ENCODE measurements at regions not wholly inside any gene's neighbourhood (a gene's known extent, or its start where the extent isn't known, plus 50 kb on each side); places are given as distances from the start of the nearest gene placed in this dataset.

DNA sequence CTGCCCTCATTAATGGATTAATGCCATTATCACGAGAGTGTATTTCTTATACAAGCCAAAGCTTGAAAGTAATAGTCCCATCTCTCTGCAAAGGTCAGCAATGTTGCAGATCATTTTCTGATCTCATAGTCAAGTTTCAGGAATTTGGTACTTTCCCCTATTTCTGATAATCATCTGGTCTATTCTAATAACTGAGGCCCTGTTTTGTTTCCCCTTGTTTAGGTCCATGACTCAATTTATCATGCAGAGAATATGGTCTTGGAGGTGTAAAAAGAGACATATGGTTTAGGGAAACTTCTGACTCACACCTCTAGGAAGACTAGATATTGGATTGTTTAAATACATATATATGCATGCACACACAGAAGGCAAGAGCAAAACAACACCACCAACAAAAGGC lies 339.3 kb upstream of the NUDT12 start:
- H3K4me1 Mint-ChIP-seq, result no peaks in the 10 kb centered on the region
- H3K9me3 ChIP-seq (ENCODE audit: control insufficient read depth, low read length, poor library complexity, severe bottlenecking), result no peaks in the 10 kb centered on the region
- no peak for DNase-seq
- no peak overlapping the region for H3K27ac Mint-ChIP-seq
- H3K27me3 Mint-ChIP-seq, result no peaks in the 10 kb centered on the region
- no peaks in the 10 kb centered on the region for H3K36me3 Mint-ChIP-seq (ENCODE audit: low read depth)
- ATAC-seq, result no peak
- H3K4me3 Mint-ChIP-seq, result no peak overlapping the region

DNA sequence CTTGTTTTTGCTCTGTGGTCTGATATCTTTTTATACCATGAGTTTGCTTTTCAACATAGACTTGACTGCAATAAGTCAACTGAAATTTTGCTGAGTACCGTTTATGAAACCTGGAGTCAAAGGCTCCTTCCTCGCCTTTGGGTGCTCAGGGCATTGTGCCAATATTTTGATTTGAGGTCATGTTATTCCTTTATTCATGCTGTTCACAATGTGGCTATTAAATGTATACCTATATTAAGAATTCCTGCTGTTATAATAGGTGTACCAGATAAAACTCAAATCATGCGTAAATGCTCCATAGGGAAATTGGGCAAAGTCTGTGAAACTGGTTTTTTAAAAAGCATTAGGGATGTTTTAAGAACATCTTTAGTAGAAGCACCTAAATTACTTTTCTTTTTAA lies 334.0 kb upstream of the NUDT12 start:
- Mint-ChIP-seq H3K36me3 (ENCODE audit: low read depth) (no peaks in the 10 kb centered on the region), H3K4me1 (no peaks in the 10 kb centered on the region), H3K27ac (no peak overlapping the region), H3K4me3 (no peak overlapping the region), H3K27me3 (no peaks in the 10 kb centered on the region)
- no peaks in the 10 kb centered on the region for H3K9me3 ChIP-seq (ENCODE audit: control insufficient read depth, low read length, poor library complexity, severe bottlenecking)
- ATAC-seq, result no peak
- DNase-seq, result no peak

DNA sequence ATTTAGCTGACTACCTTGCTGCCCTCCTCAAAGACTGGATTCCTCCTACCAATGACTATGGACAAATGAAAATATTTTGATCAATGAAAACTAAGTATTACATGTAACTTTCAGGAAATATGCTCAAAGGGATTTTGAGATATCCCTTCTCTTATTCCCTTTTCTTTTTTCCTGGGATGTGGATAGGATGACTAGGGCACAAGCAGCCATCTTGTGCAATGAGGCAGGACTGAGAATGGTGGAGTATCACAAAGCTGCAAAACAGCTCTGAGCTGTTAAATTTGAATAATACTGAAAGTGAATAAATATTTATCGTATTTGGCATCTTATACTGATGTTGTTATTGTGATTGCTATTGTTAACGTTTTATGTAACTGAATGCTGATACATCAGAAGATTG lies 333.1 kb upstream of the NUDT12 start:
- ATAC-seq (no peak), DNase-seq (no peak)
- no peaks in the 10 kb centered on the region for H3K36me3 Mint-ChIP-seq (ENCODE audit: low read depth)
- no peak overlapping the region for H3K4me3 Mint-ChIP-seq
- H3K4me1 Mint-ChIP-seq, result no peaks in the 10 kb centered on the region
- no peak overlapping the region for H3K27ac Mint-ChIP-seq
- H3K9me3 ChIP-seq (ENCODE audit: control insufficient read depth, low read length, poor library complexity, severe bottlenecking), result no peaks in the 10 kb centered on the region
- no peaks in the 10 kb centered on the region for H3K27me3 Mint-ChIP-seq

DNA sequence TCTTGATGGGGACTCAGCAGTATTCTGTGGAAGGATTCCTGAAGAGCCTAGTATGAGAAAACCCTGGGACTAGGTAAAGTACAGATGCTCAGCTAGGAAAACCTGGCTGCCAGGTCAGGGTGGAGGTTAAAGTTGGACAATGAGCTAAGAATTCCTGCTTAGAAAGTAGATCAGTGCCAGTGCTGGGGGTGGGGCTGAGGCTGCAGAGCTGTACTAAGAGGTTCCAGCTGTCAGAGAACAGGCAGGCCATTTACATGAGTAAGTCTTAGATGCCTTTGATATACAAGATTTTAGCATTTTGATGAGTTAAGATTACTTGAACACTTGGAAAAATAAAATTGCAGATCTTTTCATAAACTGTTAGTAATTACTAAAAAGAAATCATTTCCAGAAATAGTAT lies 332.3 kb upstream of the NUDT12 start:
- no peaks in the 10 kb centered on the region for H3K9me3 ChIP-seq (ENCODE audit: control insufficient read depth, low read length, poor library complexity, severe bottlenecking)
- DNase-seq (no peak), ATAC-seq (no peak)
- no peaks in the 10 kb centered on the region for H3K4me1 Mint-ChIP-seq
- no peak overlapping the region for H3K27ac Mint-ChIP-seq
- H3K4me3 Mint-ChIP-seq, result no peak overlapping the region
- H3K36me3 Mint-ChIP-seq (ENCODE audit: low read depth), result no peaks in the 10 kb centered on the region
- H3K27me3 Mint-ChIP-seq, result no peaks in the 10 kb centered on the region

DNA sequence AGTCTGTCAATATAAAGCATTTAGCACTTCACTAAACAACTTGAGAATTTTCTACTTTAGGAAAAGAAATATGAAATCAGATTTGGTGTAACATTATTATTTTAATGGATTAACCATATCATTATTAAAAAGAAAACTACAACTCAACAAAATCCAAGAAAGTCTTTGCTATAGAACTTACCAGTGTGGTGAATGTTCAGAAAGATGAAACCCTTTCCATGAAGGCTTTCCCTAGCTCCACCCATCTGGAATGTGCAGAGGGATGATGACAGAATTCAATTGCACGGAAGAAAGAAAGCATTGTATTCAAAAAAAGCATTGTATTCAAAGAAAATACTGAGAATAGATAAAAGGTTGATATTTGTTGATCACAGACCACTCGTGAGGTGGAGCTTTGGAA lies 328.6 kb upstream of the NUDT12 start:
- DNase-seq (no peak), ATAC-seq (no peak)
- Mint-ChIP-seq H3K36me3 (ENCODE audit: low read depth) (no peaks in the 10 kb centered on the region), H3K4me3 (no peak overlapping the region), H3K4me1 (no peaks in the 10 kb centered on the region), H3K27me3 (no peaks in the 10 kb centered on the region), H3K27ac (no peak overlapping the region)
- H3K9me3 ChIP-seq (ENCODE audit: control insufficient read depth, low read length, poor library complexity, severe bottlenecking), result no peaks in the 10 kb centered on the region

DNA sequence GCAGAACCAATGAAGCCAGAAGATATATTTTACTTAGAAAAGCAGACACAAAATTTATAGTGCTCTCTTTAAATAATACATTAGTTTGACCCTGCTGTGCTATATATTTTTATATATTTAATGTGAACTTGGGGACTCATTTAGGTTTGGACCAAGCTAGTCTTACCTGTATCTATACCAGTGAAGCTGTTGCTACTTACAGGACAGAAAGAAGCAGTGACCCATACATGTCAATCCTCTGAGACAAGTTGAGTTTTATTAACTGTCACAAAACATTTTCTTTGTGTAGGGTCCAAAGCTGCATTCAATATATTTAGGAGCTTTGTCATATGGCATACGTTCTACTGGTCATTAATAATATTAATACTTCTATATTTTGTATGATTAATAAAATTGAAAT lies 327.7 kb upstream of the NUDT12 start:
- no peak for ATAC-seq
- no peaks in the 10 kb centered on the region for H3K9me3 ChIP-seq (ENCODE audit: control insufficient read depth, low read length, poor library complexity, severe bottlenecking)
- no peak overlapping the region for H3K4me3 Mint-ChIP-seq
- no peak for DNase-seq
- no peaks in the 10 kb centered on the region for H3K27me3 Mint-ChIP-seq
- no peaks in the 10 kb centered on the region for H3K4me1 Mint-ChIP-seq
- no peaks in the 10 kb centered on the region for H3K36me3 Mint-ChIP-seq (ENCODE audit: low read depth)
- no peak overlapping the region for H3K27ac Mint-ChIP-seq

DNA sequence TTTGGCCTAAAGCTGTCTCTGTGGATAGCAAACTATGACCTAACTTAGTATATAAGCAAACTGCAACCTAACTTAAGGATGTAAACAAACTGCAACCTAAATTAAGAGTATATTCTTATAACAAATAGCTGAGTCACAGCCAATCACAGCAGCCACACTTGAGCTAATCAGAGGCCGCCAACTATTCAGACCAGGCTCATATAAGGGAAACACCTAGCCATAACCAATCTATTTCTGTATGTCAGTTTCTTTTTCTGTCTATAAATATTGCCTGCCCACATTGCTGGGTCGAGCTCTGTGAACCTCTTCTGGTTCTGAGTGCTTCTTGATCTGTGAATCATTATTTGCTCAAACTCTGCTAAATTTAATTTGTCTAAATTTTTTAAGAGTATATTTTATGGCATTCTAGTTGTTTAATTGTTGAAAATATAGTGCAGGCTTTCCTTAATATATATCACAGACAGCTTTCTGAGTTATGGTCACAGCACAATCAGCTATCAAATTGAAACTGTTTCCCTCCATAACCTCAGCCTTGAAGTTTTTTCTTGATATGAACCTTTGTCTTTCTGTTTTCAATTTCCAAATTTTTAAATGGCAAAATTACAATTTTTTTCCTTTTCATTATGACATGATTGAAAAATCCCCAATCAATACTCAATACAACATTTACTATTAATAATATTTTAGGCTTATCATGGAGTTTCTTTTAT lies 327.1 kb upstream of the NUDT12 start:
- no peak overlapping the region for H3K27ac Mint-ChIP-seq
- H3K4me1 Mint-ChIP-seq, result no peaks in the 10 kb centered on the region
- ATAC-seq (no peak), DNase-seq (no peak)
- no peaks in the 10 kb centered on the region for H3K27me3 Mint-ChIP-seq
- H3K4me3 Mint-ChIP-seq, result no peak overlapping the region
- no peaks in the 10 kb centered on the region for H3K36me3 Mint-ChIP-seq (ENCODE audit: low read depth)
- no peaks in the 10 kb centered on the region for H3K9me3 ChIP-seq (ENCODE audit: control insufficient read depth, low read length, poor library complexity, severe bottlenecking)

DNA sequence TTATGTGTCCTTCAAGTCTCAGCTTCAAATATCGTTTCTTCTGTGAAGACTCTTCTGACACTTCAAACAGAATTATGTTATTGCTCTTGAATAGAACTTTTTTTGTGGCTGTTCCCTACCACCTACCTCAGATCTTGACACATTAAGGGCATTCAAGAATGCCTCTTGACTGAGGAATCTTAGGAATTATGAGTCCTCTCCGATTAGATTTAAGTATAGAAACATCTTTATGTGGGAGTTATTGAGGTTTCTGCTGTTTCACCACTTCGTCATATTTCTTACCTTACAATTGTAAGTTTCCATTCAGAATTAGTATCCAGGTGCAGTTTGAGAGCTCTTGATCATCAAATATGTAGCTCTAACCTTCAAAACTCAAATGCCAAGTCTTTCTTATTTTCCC lies 324.2 kb upstream of the NUDT12 start:
- no peak for ATAC-seq
- no peak overlapping the region for H3K4me3 Mint-ChIP-seq
- no peak for DNase-seq
- H3K27ac Mint-ChIP-seq, result no peak overlapping the region
- no peaks in the 10 kb centered on the region for H3K27me3 Mint-ChIP-seq
- H3K4me1 Mint-ChIP-seq, result no peaks in the 10 kb centered on the region
- no peaks in the 10 kb centered on the region for H3K9me3 ChIP-seq (ENCODE audit: control insufficient read depth, low read length, poor library complexity, severe bottlenecking)
- H3K36me3 Mint-ChIP-seq (ENCODE audit: low read depth), result no peaks in the 10 kb centered on the region

DNA sequence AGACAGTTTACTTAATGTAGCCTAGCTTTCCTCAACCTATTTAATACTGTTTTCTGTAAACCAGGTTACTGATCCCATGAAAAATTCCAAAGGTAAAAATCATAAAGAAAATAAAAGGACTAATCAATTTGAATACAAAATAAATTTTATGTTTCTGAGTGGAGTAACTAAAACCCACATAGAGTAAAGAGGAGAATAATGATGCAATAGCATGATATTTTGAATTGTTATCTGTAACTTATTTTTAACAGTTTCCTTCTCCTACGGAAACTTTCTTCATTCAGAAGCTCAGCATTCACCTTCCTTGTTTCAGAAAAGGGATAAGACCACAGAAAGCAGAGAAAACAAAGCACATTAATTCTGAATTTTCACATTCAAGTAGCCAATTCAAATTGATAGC lies 320.6 kb upstream of the NUDT12 start:
- no peaks in the 10 kb centered on the region for H3K4me1 Mint-ChIP-seq
- ATAC-seq (no peak), DNase-seq (no peak)
- H3K4me3 Mint-ChIP-seq, result no peak overlapping the region
- H3K27ac Mint-ChIP-seq, result no peak overlapping the region
- no peaks in the 10 kb centered on the region for H3K36me3 Mint-ChIP-seq (ENCODE audit: low read depth)
- H3K9me3 ChIP-seq (ENCODE audit: control insufficient read depth, low read length, poor library complexity, severe bottlenecking), result no peaks in the 10 kb centered on the region
- no peaks in the 10 kb centered on the region for H3K27me3 Mint-ChIP-seq

DNA sequence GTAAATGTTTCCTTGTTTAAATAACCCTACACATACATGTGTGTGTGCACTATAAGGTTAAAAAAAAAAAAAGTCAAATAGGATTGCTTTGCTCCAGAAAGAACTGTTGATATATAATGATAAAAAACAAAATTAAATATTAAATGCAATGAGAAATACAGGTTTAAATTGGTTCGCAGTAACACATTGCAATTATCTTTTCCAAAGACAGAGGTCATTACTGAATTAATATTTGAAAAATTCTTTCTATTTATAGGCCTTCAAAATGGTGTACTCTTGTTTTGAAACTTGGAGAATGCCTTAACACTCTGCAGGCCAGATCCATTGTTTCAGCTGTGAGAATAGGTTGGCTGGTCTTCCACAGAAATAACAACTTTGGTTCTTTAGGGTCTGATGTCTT lies 319.0 kb upstream of the NUDT12 start:
- no peak overlapping the region for H3K4me3 Mint-ChIP-seq
- no peaks in the 10 kb centered on the region for H3K4me1 Mint-ChIP-seq
- DNase-seq (no peak), ATAC-seq (no peak)
- H3K27me3 Mint-ChIP-seq, result no peaks in the 10 kb centered on the region
- no peak overlapping the region for H3K27ac Mint-ChIP-seq
- no peaks in the 10 kb centered on the region for H3K36me3 Mint-ChIP-seq (ENCODE audit: low read depth)
- no peaks in the 10 kb centered on the region for H3K9me3 ChIP-seq (ENCODE audit: control insufficient read depth, low read length, poor library complexity, severe bottlenecking)

DNA sequence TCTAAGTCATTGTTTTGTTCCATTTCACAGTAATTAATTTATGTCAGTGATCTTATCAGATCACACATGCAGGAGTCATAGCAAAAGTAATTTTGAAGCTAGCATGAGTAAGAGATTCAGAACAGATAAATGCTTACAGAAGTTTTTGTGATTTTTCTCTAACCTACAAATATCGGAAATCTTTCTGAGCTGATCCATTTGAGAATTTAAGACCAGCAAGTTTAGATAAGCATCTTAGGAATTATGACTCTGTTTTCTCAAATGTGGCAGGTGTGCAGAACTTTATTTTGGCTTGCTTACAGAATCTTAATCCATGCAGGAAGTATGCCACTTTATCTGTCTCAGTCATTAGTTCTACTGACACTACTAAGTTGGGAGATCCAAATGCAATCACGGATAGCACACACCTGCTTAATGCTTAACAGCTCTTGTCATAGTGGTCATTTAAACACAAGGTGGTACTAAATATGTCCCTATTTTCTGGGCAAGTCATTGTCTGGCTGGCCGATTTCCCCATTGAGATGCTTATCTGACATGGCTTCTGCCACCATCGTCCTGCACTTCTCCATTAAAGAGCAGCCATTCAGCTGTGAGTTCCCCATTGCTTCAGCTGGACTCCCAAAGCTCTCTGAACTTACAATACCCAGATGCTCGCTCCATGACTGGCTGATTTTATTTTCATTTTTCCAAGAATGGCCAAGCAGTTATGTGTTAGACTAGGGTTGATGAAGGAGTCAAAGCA lies 305.4 kb upstream of the NUDT12 start:
- no peak overlapping the region for H3K27ac Mint-ChIP-seq
- no peaks in the 10 kb centered on the region for H3K27me3 Mint-ChIP-seq
- no peak overlapping the region for H3K4me3 Mint-ChIP-seq
- no peaks in the 10 kb centered on the region for H3K9me3 ChIP-seq (ENCODE audit: control insufficient read depth, low read length, poor library complexity, severe bottlenecking)
- H3K36me3 Mint-ChIP-seq (ENCODE audit: low read depth), result no peaks in the 10 kb centered on the region
- DNase-seq (no peak), ATAC-seq (no peak)
- no peaks in the 10 kb centered on the region for H3K4me1 Mint-ChIP-seq

DNA sequence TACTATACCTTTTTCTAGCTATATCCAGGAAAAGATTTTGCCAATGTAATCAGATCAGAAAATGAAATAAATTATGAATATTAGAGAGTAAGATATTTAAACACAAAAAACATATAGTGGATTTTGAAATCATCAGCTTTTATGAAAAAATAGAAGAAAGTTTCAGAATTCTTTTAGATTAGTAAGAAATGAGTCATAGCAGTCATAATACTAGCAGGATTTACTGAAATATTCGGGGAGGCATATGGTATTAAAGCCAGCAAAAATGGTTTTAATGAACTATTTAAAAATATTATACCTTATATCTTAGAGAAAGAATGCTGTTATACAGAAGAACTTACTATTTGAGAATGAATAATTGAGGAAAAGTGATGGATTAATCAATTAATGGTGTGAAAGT lies 303.6 kb upstream of the NUDT12 start:
- Mint-ChIP-seq H3K4me3 (no peak overlapping the region), H3K36me3 (ENCODE audit: low read depth) (no peaks in the 10 kb centered on the region), H3K27me3 (no peaks in the 10 kb centered on the region), H3K4me1 (no peaks in the 10 kb centered on the region), H3K27ac (no peak overlapping the region)
- H3K9me3 ChIP-seq (ENCODE audit: control insufficient read depth, low read length, poor library complexity, severe bottlenecking), result no peaks in the 10 kb centered on the region
- ATAC-seq (no peak), DNase-seq (no peak)

DNA sequence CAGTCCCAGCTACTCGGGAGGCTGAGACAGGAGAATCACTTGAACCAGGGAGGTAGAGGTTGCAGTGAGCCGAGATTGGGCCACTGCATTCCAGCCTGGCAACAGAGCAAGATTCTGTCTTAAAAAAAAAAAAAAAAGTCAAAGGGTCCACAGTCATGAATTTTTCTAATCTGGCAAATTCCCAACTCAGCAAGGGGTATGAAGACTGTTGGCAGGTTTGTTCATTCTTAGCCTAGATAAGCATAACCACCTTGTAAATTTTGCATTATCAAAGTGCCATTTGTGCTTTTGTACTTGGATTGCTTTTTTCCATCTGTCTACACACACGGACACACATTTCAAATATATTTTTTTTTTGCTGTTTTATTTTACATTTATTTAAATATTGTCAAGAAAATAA lies 299.8 kb upstream of the NUDT12 start:
- no peaks in the 10 kb centered on the region for H3K9me3 ChIP-seq (ENCODE audit: control insufficient read depth, low read length, poor library complexity, severe bottlenecking)
- ATAC-seq (no peak), DNase-seq (no peak)
- Mint-ChIP-seq H3K36me3 (ENCODE audit: low read depth) (no peaks in the 10 kb centered on the region), H3K4me3 (no peak overlapping the region), H3K27ac (no peak overlapping the region), H3K4me1 (no peaks in the 10 kb centered on the region), H3K27me3 (no peaks in the 10 kb centered on the region)

DNA sequence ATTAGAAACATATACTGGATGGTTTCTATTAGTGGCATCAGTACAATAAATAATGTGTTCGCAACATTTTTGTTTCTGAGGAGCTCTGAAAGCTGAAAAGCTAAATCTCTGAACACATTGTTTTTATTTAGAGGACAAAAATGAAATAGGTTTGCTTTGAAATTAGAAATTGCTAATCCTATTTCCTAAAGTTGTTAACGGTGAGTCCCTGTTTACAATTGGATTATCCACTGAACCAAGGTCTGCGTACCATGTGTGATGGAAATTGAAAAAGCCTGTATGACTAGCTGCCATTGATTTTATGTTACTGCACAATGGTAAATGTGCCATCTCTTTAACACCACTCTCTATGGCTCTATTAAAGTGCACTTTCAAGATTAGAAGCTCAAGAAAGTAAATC lies 297.7 kb upstream of the NUDT12 start:
- H3K9me3 ChIP-seq (ENCODE audit: control insufficient read depth, low read length, poor library complexity, severe bottlenecking), result no peaks in the 10 kb centered on the region
- no peaks in the 10 kb centered on the region for H3K36me3 Mint-ChIP-seq (ENCODE audit: low read depth)
- no peak for ATAC-seq
- H3K27me3 Mint-ChIP-seq, result no peaks in the 10 kb centered on the region
- no peak overlapping the region for H3K4me3 Mint-ChIP-seq
- no peak overlapping the region for H3K27ac Mint-ChIP-seq
- no peaks in the 10 kb centered on the region for H3K4me1 Mint-ChIP-seq
- DNase-seq, result no peak
